HG03575 (cell line): ENCODE measurements at regions not wholly inside any gene's neighbourhood (a gene's known extent, or its start where the extent isn't known, plus 50 kb on each side); places are given as distances from the start of the nearest gene placed in this dataset.

ENCODE experiments used
- ATAC-seq: cut with Tn5 transposase; IDR thresholded peaks from one replicate; pipeline ENCODE4 v1.9.1; 2021; ENCODE audit not compliant: unreplicated experiment, insufficient number of reproducible peaks, low FRiP score; ENCODE audit errors: extremely low read depth

- ATAC-seq: no peak
Measured at GRCh38 chr15:98228846-98229245, 268.3 kb downstream of the ARRDC4 start.

GRCh38 chr15:98230975-98231374 is 270.5 kb downstream of the ARRDC4 start:
- no peak for ATAC-seq

GRCh38 chr15:98231696-98232440 is 271.4 kb downstream of the ARRDC4 start:
- no peak for ATAC-seq

- ATAC-seq: no peak
Measured at GRCh38 chr15:98232761-98233160, 272.3 kb downstream of the ARRDC4 start.

GRCh38 chr15:98233873-98234272 is 273.4 kb downstream of the ARRDC4 start:
- ATAC-seq: no peak

- no peak for ATAC-seq
Measured at GRCh38 chr15:98240303-98240702, 279.8 kb downstream of the ARRDC4 start.

GRCh38 chr15:98241032-98241554 is 280.6 kb downstream of the ARRDC4 start:
- no peak for ATAC-seq

GRCh38 chr15:98257290-98257689 is 296.8 kb downstream of the ARRDC4 start:
- no peak for ATAC-seq

- no peak for ATAC-seq
Measured at GRCh38 chr15:98263787-98264186, 303.3 kb downstream of the ARRDC4 start.

GRCh38 chr15:98266295-98266694 is 305.8 kb downstream of the ARRDC4 start:
- ATAC-seq: no peak

GRCh38 chr15:98268163-98268562 is 307.7 kb downstream of the ARRDC4 start:
- no peak for ATAC-seq

GRCh38 chr15:98272625-98273024 is 312.1 kb downstream of the ARRDC4 start:
- ATAC-seq: no peak

- ATAC-seq: no peak
Measured at GRCh38 chr15:98276018-98276417, 315.5 kb downstream of the ARRDC4 start.

GRCh38 chr15:98277602-98278001 is 317.1 kb downstream of the ARRDC4 start:
- ATAC-seq: no peak

GRCh38 chr15:98280284-98280975 is 319.9 kb downstream of the ARRDC4 start:
- ATAC-seq: no peak

- no peak for ATAC-seq
Measured at GRCh38 chr15:98281130-98281529, 320.6 kb downstream of the ARRDC4 start.

- ATAC-seq: no peak
Measured at GRCh38 chr15:98282656-98283332, 322.3 kb downstream of the ARRDC4 start.

GRCh38 chr15:98286200-98286599 is 325.7 kb downstream of the ARRDC4 start:
- ATAC-seq: no peak

GRCh38 chr15:98286831-98287230 is 326.3 kb downstream of the ARRDC4 start:
- ATAC-seq: no peak

GRCh38 chr15:98288091-98288590 is 327.6 kb downstream of the ARRDC4 start:
- ATAC-seq: no peak
